Esophagus muscularis mucosa (tissue), 4 donors: ENCODE measurements at regions not wholly inside any gene's neighbourhood (a gene's known extent, or its start where the extent isn't known, plus 50 kb on each side); places are given as distances from the start of the nearest gene placed in this dataset.

Experiments used
- DNase-seq: peaks from one replicate; pipeline ENCODE4 v3.0.0-alpha.2; 2017; ENCODE audit errors: extremely low spot score
- H3K27ac ChIP-seq, 4 donors: fragments of 200-600 bp; sonication (generic); replicated peaks in 1 of 4; 1 replicate in 3 of 4; 2 replicates in 1 of 4; pipeline ENCODE4 v1.5.1; 2016 to 2019; ENCODE audit warnings: mild to moderate bottlenecking in 1 of 4
- H3K27me3 ChIP-seq, 4 donors: fragments of 200-600 bp; sonication (generic); one replicate each; pipeline versions ENCODE4 v1.5.1 to v1.6.0; 2016 to 2019
- H3K36me3 ChIP-seq, 4 donors: fragments of 200-600 bp; sonication (generic); one replicate each; pipeline ENCODE4 v1.5.1; 2016 to 2019
- H3K4me1 ChIP-seq, 4 donors: fragments of 200-600 bp; sonication (generic); one replicate each; pipeline ENCODE4 v1.5.1; 2016 to 2019
- H3K4me3 ChIP-seq, 4 donors: fragments of 200-600 bp; sonication (generic); 1 replicate in 2 of 4; 2 replicates in 2 of 4; pipeline ENCODE4 v1.5.1; 2016 to 2019; ENCODE audit warnings: mild to moderate bottlenecking in 4 of 4, moderate library complexity in 1 of 4
- H3K9me3 ChIP-seq, 4 donors: fragments of 200-600 bp; sonication (generic); 1 replicate in 3 of 4; 2 replicates in 1 of 4; pipeline ENCODE4 v1.5.1; 2016 to 2019
- CTCF ChIP-seq, 3 experiments: fragments of 200-600 bp in 2 of 3; fragments of 450-650 bp in 1 of 3; sonication (generic) in 2 of 3; IDR thresholded peaks; one replicate each; pipeline ENCODE4 v1.5.1; 2017 to 2019; ENCODE audit warnings: antibody characterized with exemption in 3 of 3, mild to moderate bottlenecking in 2 of 3, moderate library complexity in 1 of 3
- EP300 ChIP-seq: sonication (generic); formaldehyde crosslinking; IDR thresholded peaks from one replicate; pipeline ENCODE4 v1.6.1; 2017; ENCODE audit warnings: antibody characterized with exemption
- POLR2A ChIP-seq: fragments of 450-650 bp; IDR thresholded peaks from one replicate; pipeline ENCODE4 v1.6.1; 2017; ENCODE audit warnings: antibody characterized with exemption, moderate library complexity, mild to moderate bottlenecking, low read depth
- POLR2AphosphoS5 ChIP-seq, 2 donors: sonication (generic); formaldehyde crosslinking; IDR thresholded peaks; one replicate each; pipeline ENCODE4 v1.6.1; 2017; ENCODE audit warnings: antibody characterized with exemption in 2 of 2
- WGBS: methylation state at CpG from one replicate; pipeline ENCODE4 v1.1.5; 2018; 5-methylcytosine and 5-hydroxymethylcytosine counted together
- intact Hi-C: fragments of 100-400 bp; cut with DNase I; formaldehyde crosslinking; loops from one replicate; pipeline ENCODE4 v1.15.1; 2023

GRCh38 chr3:86451749-86452148 is 539.2 kb downstream of the VGLL3 start:
- Histone ChIP-seq H3K36me3 (no peaks in the 10 kb centered on the region), H3K4me3 (no peak overlapping the region), H3K9me3 (no peaks in the 10 kb centered on the region), H3K27me3 (no peaks in the 10 kb centered on the region), H3K4me1 (no peaks in the 10 kb centered on the region), H3K27ac (no peak overlapping the region)
- no peak for DNase-seq
- intact Hi-C loops: no loop called here
- TF ChIP-seq EP300: no peak
- TF ChIP-seq POLR2AphosphoS5 (IDR thresholded peaks at IDR 0.05): no peak
- TF ChIP-seq POLR2A: no peak
- no peak for TF ChIP-seq CTCF (IDR thresholded peaks at IDR 0.05)
- 67% methylated on average over 3 of the region's 3 CpGs for WGBS

DNA sequence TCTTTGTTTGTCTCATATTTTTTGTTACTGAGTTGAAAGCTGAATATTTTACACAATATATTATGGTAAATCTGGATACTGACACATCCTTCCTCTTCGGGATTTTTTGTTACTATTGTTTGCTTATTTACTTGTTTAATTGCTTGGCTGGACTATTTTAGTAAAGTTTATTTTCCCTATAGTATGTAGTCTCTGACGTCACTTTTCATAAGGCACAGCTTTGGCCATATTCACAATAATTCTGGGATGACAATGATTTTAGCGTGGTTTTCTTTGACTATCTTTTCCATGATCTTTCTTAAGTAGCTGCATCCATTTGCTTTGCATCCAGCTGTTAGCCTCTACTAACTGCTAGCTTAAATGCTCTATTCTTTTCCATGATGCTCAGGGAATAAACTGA is 552.4 kb downstream of the VGLL3 start:
- no peak overlapping the region for H3K4me3 ChIP-seq
- peaks cover 0 to 3% (median 0%) of the 10 kb centered on the region in 4 donors for H3K9me3 ChIP-seq
- intact Hi-C loops: no loop called here
- H3K4me1 ChIP-seq: no peaks in the 10 kb centered on the region
- TF ChIP-seq CTCF (IDR thresholded peaks at IDR 0.05): no peak
- no peak overlapping the region for H3K27ac ChIP-seq
- no peaks in the 10 kb centered on the region for H3K36me3 ChIP-seq
- 82% methylated on average over 3 of the region's 3 CpGs for whole genome bisulfite sequencing
- DNase-seq: no peak
- H3K27me3 ChIP-seq: no peaks in the 10 kb centered on the region

DNA sequence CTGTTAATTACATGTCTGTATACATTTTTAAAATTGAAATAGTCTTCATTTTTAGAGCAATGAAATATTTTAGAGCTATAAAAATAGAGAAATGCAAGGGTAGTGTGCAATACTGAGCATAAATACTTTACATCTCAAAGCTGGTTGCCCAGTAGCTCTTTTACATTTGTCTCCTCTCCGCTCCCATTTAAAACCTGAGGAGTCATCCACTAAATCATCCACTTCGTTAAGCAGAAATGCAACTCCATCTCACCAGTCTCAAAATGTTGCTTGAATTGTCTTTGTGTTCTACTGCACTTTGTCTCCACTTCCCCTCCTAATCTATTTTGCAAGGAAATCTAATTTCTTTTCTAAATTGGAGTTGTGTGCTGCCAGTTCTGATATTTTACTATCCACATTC is 563.6 kb downstream of the VGLL3 start:
- no peak overlapping the region for H3K4me3 ChIP-seq
- DNase-seq: no peak
- H3K4me1 ChIP-seq: no peaks in the 10 kb centered on the region
- no peaks in the 10 kb centered on the region for H3K27me3 ChIP-seq
- intact Hi-C loops: no loop called here
- TF ChIP-seq POLR2A (no peak), EP300 (no peak), POLR2AphosphoS5 (IDR thresholded peaks at IDR 0.05) (no peak), CTCF (IDR thresholded peaks at IDR 0.05) (no peak)
- H3K27ac ChIP-seq: no peak overlapping the region
- H3K36me3 ChIP-seq: no peaks in the 10 kb centered on the region
- WGBS: 72% methylated on average over 2 of the region's 2 CpGs
- peaks cover 0 to 9% (median 0%) of the 10 kb centered on the region in 4 donors for H3K9me3 ChIP-seq

DNA sequence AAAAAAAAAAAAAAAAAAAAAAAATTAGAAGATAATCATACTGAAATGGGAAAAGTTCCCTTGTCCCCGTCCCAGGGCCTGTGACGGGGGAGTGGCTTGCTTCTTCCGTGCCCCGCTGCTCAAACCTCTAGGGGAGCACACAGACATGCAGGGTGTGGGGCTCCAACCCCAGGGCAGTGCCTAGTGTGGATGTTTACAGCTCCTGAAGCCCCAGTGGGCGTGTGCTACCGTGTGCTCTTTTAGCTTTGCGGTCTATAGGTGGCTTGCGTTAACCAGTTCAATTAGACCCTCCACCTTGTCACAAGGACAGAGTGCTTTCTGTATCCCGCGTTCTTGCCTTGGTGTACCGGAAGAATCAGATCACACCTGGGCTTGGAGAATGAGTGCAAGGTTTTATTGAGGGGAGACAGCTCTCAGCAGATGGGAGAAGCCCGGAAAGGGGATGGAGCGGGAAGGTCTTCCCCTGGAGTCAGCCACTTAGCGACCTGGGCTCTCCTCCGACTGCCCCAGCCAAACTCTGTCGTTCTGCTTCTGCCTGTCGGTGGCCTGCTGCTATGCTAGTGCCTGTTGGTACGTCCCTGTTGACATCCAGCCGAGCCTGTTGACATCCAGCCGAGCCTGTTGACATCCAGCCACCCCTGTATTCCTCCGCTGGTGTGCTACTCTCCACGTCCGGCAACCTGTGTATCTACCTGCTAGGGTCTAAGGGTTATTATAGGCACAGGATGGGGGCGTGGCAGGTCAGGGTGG is 569.8 kb downstream of the VGLL3 start:
- no peak for DNase-seq
- intact Hi-C loops: no loop called here
- peaks cover 0 to 9% (median 0%) of the 10 kb centered on the region in 4 donors for H3K9me3 ChIP-seq
- TF ChIP-seq POLR2A (no peak), EP300 (no peak), POLR2AphosphoS5 (IDR thresholded peaks at IDR 0.05) (no peak), CTCF (IDR thresholded peaks at IDR 0.05) (no peak)
- H3K27ac ChIP-seq: no peak overlapping the region
- H3K27me3 ChIP-seq: no peaks in the 10 kb centered on the region
- 83% methylated on average over 21 of the region's 24 CpGs for WGBS
- no peak overlapping the region for H3K4me3 ChIP-seq
- no peaks in the 10 kb centered on the region for H3K4me1 ChIP-seq
- H3K36me3 ChIP-seq: no peaks in the 10 kb centered on the region

DNA sequence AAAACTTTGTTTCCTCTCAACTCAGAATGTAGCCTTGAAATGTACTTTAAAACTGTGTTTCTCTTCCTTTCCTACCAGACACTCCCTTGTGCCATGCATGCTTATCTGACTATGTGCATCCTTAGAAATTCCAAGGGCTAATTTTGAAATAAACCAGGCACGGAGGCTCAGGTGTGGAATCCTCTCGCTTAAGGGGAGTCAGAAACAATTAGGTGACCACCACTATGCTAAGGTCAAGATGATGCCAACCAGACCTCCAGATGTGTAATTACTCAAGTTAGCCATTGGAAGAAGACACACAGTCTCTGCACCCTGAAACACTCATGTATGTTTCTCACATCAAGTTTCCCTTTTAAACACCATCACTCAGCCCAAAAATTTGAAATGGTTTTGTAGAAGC is 572.1 kb downstream of the VGLL3 start:
- Histone ChIP-seq H3K4me3 (no peak overlapping the region), H3K9me3 (no peaks in the 10 kb centered on the region), H3K27me3 (no peaks in the 10 kb centered on the region), H3K36me3 (no peaks in the 10 kb centered on the region), H3K27ac (no peak overlapping the region), H3K4me1 (no peaks in the 10 kb centered on the region)
- no peak for DNase-seq
- WGBS: 40% methylated on average over 2 of the region's 2 CpGs
- intact Hi-C loops: no loop called here
- TF ChIP-seq EP300: no peak
- no peak for TF ChIP-seq POLR2AphosphoS5 (IDR thresholded peaks at IDR 0.05)
- no peak for TF ChIP-seq POLR2A
